ENCODE measurements at regions not wholly inside any gene's neighbourhood (a gene's known extent, or its start where the extent isn't known, plus 50 kb on each side); places are given as distances from the start of the nearest gene placed in this dataset.

GRCh38 chr13:76715075-76715474 lies 171.1 kb downstream of the KCTD12 start:
- no peak for DNase-seq (ENCODE audit: low read depth in 3 of 3, low spot score in 1 of 3)

GRCh38 chr13:76713280-76713679 lies 172.9 kb downstream of the KCTD12 start:
- no peak for DNase-seq (ENCODE audit: low read depth in 3 of 3, low spot score in 1 of 3)

GRCh38 chr13:76711550-76712182 lies 174.5 kb downstream of the KCTD12 start:
- DNase-seq (ENCODE audit: low read depth in 3 of 3, low spot score in 1 of 3), result no peak

GRCh38 chr13:76709851-76710250 lies 176.4 kb downstream of the KCTD12 start:
- DNase-seq (ENCODE audit: low read depth in 3 of 3, low spot score in 1 of 3), result no peak

GRCh38 chr13:76708138-76708688 lies 178.0 kb downstream of the KCTD12 start:
- no peak for DNase-seq (ENCODE audit: low read depth in 3 of 3, low spot score in 1 of 3)

GRCh38 chr13:76707360-76707759 lies 178.8 kb downstream of the KCTD12 start:
- no peak for DNase-seq (ENCODE audit: low read depth in 3 of 3, low spot score in 1 of 3)

GRCh38 chr13:76703621-76704288 lies 182.4 kb downstream of the KCTD12 start:
- DNase-seq (ENCODE audit: low read depth in 3 of 3, low spot score in 1 of 3), result no peak

- no peak for DNase-seq (ENCODE audit: low read depth in 3 of 3, low spot score in 1 of 3)
These were observed 183.0 kb downstream of the KCTD12 start for GRCh38 chr13:76703216-76703615.

GRCh38 chr13:76697288-76697687 lies 188.9 kb downstream of the KCTD12 start:
- no peak for DNase-seq (ENCODE audit: low read depth in 3 of 3, low spot score in 1 of 3)

- no peak for DNase-seq (ENCODE audit: low read depth in 3 of 3, low spot score in 1 of 3)
These were observed 189.8 kb downstream of the KCTD12 start for GRCh38 chr13:76696370-76696769.

- no peak for DNase-seq (ENCODE audit: low read depth in 3 of 3, low spot score in 1 of 3)
These were observed 193.1 kb downstream of the KCTD12 start for GRCh38 chr13:76693086-76693485.

- DNase-seq (ENCODE audit: low read depth in 3 of 3, low spot score in 1 of 3), result no peak
These were observed 193.9 kb downstream of the KCTD12 start for GRCh38 chr13:76692346-76692745.

GRCh38 chr13:76690611-76691010 lies 195.6 kb downstream of the KCTD12 start:
- no peak for DNase-seq (ENCODE audit: low read depth in 3 of 3, low spot score in 1 of 3)

- DNase-seq (ENCODE audit: low read depth in 3 of 3, low spot score in 1 of 3), result no peak
These were observed 198.7 kb downstream of the KCTD12 start for GRCh38 chr13:76687467-76687866.

- no peak for DNase-seq (ENCODE audit: low read depth in 3 of 3, low spot score in 1 of 3)
These were observed 200.3 kb downstream of the KCTD12 start for GRCh38 chr13:76685938-76686337.

GRCh38 chr13:76684336-76684735 lies 201.9 kb downstream of the KCTD12 start:
- no peak for DNase-seq (ENCODE audit: low read depth in 3 of 3, low spot score in 1 of 3)

- no peak for DNase-seq (ENCODE audit: low read depth in 3 of 3, low spot score in 1 of 3)
These were observed 202.4 kb downstream of the KCTD12 start for GRCh38 chr13:76683854-76684253.

GRCh38 chr13:76683168-76683567 lies 203.0 kb downstream of the KCTD12 start:
- no peak for DNase-seq (ENCODE audit: low read depth in 3 of 3, low spot score in 1 of 3)

GRCh38 chr13:76680112-76680511 lies 206.1 kb downstream of the KCTD12 start:
- DNase-seq (ENCODE audit: low read depth in 3 of 3, low spot score in 1 of 3), result no peak

GRCh38 chr13:76677043-76677442 lies 209.2 kb downstream of the KCTD12 start:
- DNase-seq (ENCODE audit: low read depth in 3 of 3, low spot score in 1 of 3), result no peak

- DNase-seq (ENCODE audit: low read depth in 3 of 3, low spot score in 1 of 3), result no peak
These were observed 213.8 kb downstream of the KCTD12 start for GRCh38 chr13:76672420-76672819.

GRCh38 chr13:76668716-76669115 lies 217.5 kb downstream of the KCTD12 start:
- no peak for DNase-seq (ENCODE audit: low read depth in 3 of 3, low spot score in 1 of 3)

- DNase-seq (ENCODE audit: low read depth in 3 of 3, low spot score in 1 of 3), result no peak
These were observed 218.1 kb downstream of the KCTD12 start for GRCh38 chr13:76668141-76668540.

All from stimulated activated CD4-positive, alpha-beta T cell treated with anti-CD3 and anti-CD28 coated beads, TNF-alpha, amount 100 ng/mL, for 1 hour (primary cell).